PC-3 (cell line): ENCODE measurements at regions not wholly inside any gene's neighbourhood (a gene's known extent, or its start where the extent isn't known, plus 50 kb on each side); places are given as distances from the start of the nearest gene placed in this dataset.

Experiments used
- ATAC-seq: fragments of 200-7000 bp; cut with Tn5 transposase; 2 replicates; pipeline ENCODE4 v1.9.1; 2020; ENCODE audit warnings: mild to moderate bottlenecking, moderate library complexity
- BruUV-seq: library from RNA; stranded (reverse); fragments of 400-500 nt; replicated peaks from 2 replicates; lab custom pipeline; 2021; lab: Mats Ljungman, UMichigan
- CTCF ChIA-PET: fragments of 300-600 bp; sonication (Branson Sonifier 250); formaldehyde crosslinking; loops from one replicate; lab custom pipeline; 2022; ENCODE audit warnings: antibody characterized with exemption; lab: Charles Lee
- POLR2A ChIA-PET: fragments of 300-600 bp; sonication (Branson Sonifier 250); formaldehyde crosslinking; loops from one replicate; lab custom pipeline; 2022; ENCODE audit warnings: antibody characterized with exemption; ENCODE audit not compliant: unreplicated experiment; lab: Charles Lee
- DNase-seq: peaks from one replicate; pipeline ENCODE4 v3.0.0-alpha.2; 2015
- H2AFZ ChIP-seq: fragments of 300-600 bp; sonication (generic); 2 replicates; pipeline ENCODE4 v1.6.0; 2016; ENCODE audit warnings: antibody characterized with exemption, low read length
- H3F3A ChIP-seq: fragments of 300-600 bp; sonication (generic); one replicate; pipeline ENCODE4 v1.6.0; 2017; ENCODE audit warnings: antibody characterized with exemption, low read length, control low read depth, mild to moderate bottlenecking; ENCODE audit not compliant: unreplicated experiment
- H3K27ac ChIP-seq: fragments of 300-600 bp; sonication (generic); 2 replicates; pipeline ENCODE4 v1.5.1; 2016; ENCODE audit warnings: mild to moderate bottlenecking, low read length
- H3K27me3 ChIP-seq: fragments of 300-600 bp; sonication (generic); 2 replicates; pipeline ENCODE4 v1.6.1; 2016; ENCODE audit warnings: low read length, mixed read lengths
- H3K36me3 ChIP-seq: fragments of 300-600 bp; sonication (generic); 2 replicates; pipeline ENCODE4 v1.6.1; 2016; ENCODE audit warnings: low read depth, mixed run types, low read length, mixed read lengths
- H3K4me1 ChIP-seq: fragments of 300-600 bp; sonication (generic); 2 replicates; pipeline ENCODE4 v1.5.1; 2016; ENCODE audit warnings: low read length; ENCODE audit not compliant: insufficient read depth
- H3K4me2 ChIP-seq: fragments of 300-600 bp; sonication (generic); 2 replicates; pipeline ENCODE4 v1.6.0; 2016; ENCODE audit warnings: low read length
- H3K4me3 ChIP-seq: fragments of 300-600 bp; sonication (generic); 2 replicates; pipeline ENCODE4 v1.5.1; 2016; ENCODE audit warnings: mild to moderate bottlenecking, low read length, mixed read lengths
- H3K79me2 ChIP-seq: fragments of 300-600 bp; sonication (generic); 2 replicates; pipeline ENCODE4 v1.6.1; 2017; ENCODE audit warnings: low read length, mixed read lengths
- H3K9ac ChIP-seq: fragments of 300-600 bp; sonication (generic); 2 replicates; pipeline ENCODE4 v1.6.0; 2016; ENCODE audit warnings: mild to moderate bottlenecking, low read length
- H3K9me2 ChIP-seq: fragments of 300-600 bp; sonication (generic); replicated peaks from 2 replicates; pipeline ENCODE4 v1.6.1; 2016; ENCODE audit warnings: mixed run types, low read length, mixed read lengths
- H3K9me3 ChIP-seq: fragments of 300-600 bp; sonication (generic); 2 replicates; pipeline ENCODE4 v1.6.1; 2016; ENCODE audit warnings: low read length, mixed read lengths
- H4K20me1 ChIP-seq: fragments of 300-600 bp; sonication (generic); 2 replicates; pipeline ENCODE4 v1.6.1; 2016; ENCODE audit warnings: low read length, mixed read lengths
- CTCF ChIP-seq: fragments of 300-600 bp; sonication (generic); conservative IDR thresholded peaks from 2 replicates; pipeline ENCODE4 v1.5.1; 2017; ENCODE audit warnings: antibody characterized with exemption, low read depth, mild to moderate bottlenecking, low read length
- EZH2 ChIP-seq: fragments of 300-600 bp; sonication (generic); IDR thresholded peaks from one replicate; pipeline ENCODE4 v1.6.1; 2017; ENCODE audit warnings: antibody characterized with exemption, mild to moderate bottlenecking, low read length; ENCODE audit not compliant: unreplicated experiment
- EZH2phosphoT487 ChIP-seq: fragments of 300-600 bp; sonication (generic); IDR thresholded peaks from 2 replicates; pipeline ENCODE4 v1.6.1; 2018; ENCODE audit warnings: mild to moderate bottlenecking, antibody characterized with exemption, low read length, borderline replicate concordance
- intact Hi-C: fragments of 100-400 bp; cut with micrococcal nuclease; formaldehyde crosslinking; loops from 2 replicates; pipeline ENCODE4 v1.9.0; 2023

- H3F3A ChIP-seq: no peaks in the 10 kb centered on the region
- CTCF ChIA-PET: no interaction called here
- peak overlapping the region; percentile 88 for H3K27ac ChIP-seq
- ATAC-seq (peak; percentile 11; the same call in 1 of the 2 replicates), DNase-seq (peak; percentile 63)
- no peaks in the 10 kb centered on the region for H3K79me2 ChIP-seq
- peaks cover 52% of the 10 kb centered on the region for H3K4me1 ChIP-seq
- POLR2A ChIA-PET: interaction anchor here (0.5 to 1.0 kb wide), 3 partner anchors 10 to 436 kb away, joined by 3 to 4 read pairs (median 3); no protein-coding TSS in a partner anchor
- no peaks in the 10 kb centered on the region for H3K9me2 ChIP-seq
- H3K4me3 ChIP-seq: no peak overlapping the region
- BruUV-seq: no TSS peak
- no peaks in the 10 kb centered on the region for H3K9me3 ChIP-seq
- no peak for TF ChIP-seq CTCF
- no peak for TF ChIP-seq EZH2
- TF ChIP-seq EZH2phosphoT487: no peak
- H3K9ac ChIP-seq: no peak overlapping the region
- no peaks in the 10 kb centered on the region for H3K27me3 ChIP-seq
- no peaks in the 10 kb centered on the region for H4K20me1 ChIP-seq
- intact Hi-C loops: loop anchor here (5.0 kb wide), 1 partner anchor 67 kb away; no protein-coding TSS in a partner anchor
- no peak overlapping the region for H2AFZ ChIP-seq
- H3K4me2 ChIP-seq: peak overlapping the region; percentile 6
- H3K36me3 ChIP-seq: no peaks in the 10 kb centered on the region
These were observed 158.9 kb downstream of the COL6A3 start for GRCh38 chr2:237254911-237255578.

- no peak overlapping the region for H3K4me2 ChIP-seq
- no peak overlapping the region for H2AFZ ChIP-seq
- ChIA-PET POLR2A (no interaction called here), CTCF (no interaction called here)
- no peaks in the 10 kb centered on the region for H4K20me1 ChIP-seq
- DNase-seq (peak; percentile 51), ATAC-seq (peak; percentile 42)
- H3K9me2 ChIP-seq: no peaks in the 10 kb centered on the region
- intact Hi-C loops: no loop called here
- peak overlapping the region; percentile 22; the same call in 1 of the 2 replicates for H3K27ac ChIP-seq
- H3K27me3 ChIP-seq: no peaks in the 10 kb centered on the region
- no peak overlapping the region; the same call in 1 of the 2 replicates for H3K9ac ChIP-seq
- H3K36me3 ChIP-seq: no peaks in the 10 kb centered on the region
- no peaks in the 10 kb centered on the region for H3K9me3 ChIP-seq
- TF ChIP-seq EZH2phosphoT487: no peak
- TF ChIP-seq CTCF: no peak
- TF ChIP-seq EZH2: no peak
- no peaks in the 10 kb centered on the region for H3K79me2 ChIP-seq
- H3K4me3 ChIP-seq: no peak overlapping the region
- H3F3A ChIP-seq: no peaks in the 10 kb centered on the region
- peaks cover 52% of the 10 kb centered on the region for H3K4me1 ChIP-seq
- no TSS peak for BruUV-seq
These were observed 157.1 kb downstream of the COL6A3 start for GRCh38 chr2:237256887-237257286.

GRCh38 chr2:237257471-237257951 is 156.5 kb downstream of the COL6A3 start:
- intact Hi-C loops: no loop called here
- TF ChIP-seq EZH2phosphoT487: no peak
- TF ChIP-seq CTCF: no peak
- no peak for TF ChIP-seq EZH2
- Histone ChIP-seq H3K4me2 (no peak overlapping the region), H3K9me2 (no peaks in the 10 kb centered on the region), H3K4me3 (no peak overlapping the region), H3F3A (no peaks in the 10 kb centered on the region), H3K4me1 (peaks cover 52% of the 10 kb centered on the region), H3K36me3 (no peaks in the 10 kb centered on the region), H3K27ac (no peak overlapping the region), H3K9me3 (no peaks in the 10 kb centered on the region), H3K79me2 (no peaks in the 10 kb centered on the region), H4K20me1 (no peaks in the 10 kb centered on the region), H3K27me3 (no peaks in the 10 kb centered on the region), H2AFZ (no peak overlapping the region), H3K9ac (no peak overlapping the region)
- DNase-seq: no peak
- POLR2A ChIA-PET: no interaction called here
- BruUV-seq: no TSS peak
- no peak for ATAC-seq
- CTCF ChIA-PET: no interaction called here
